OCI-LY3 (cell line): ENCODE measurements at regions not wholly inside any gene's neighbourhood (a gene's known extent, or its start where the extent isn't known, plus 50 kb on each side); places are given as distances from the start of the nearest gene placed in this dataset.

Experiments used
- EZH2phosphoT487 ChIP-seq: fragments of 200-600 bp; shearing (Covaris generic); IDR thresholded peaks from 2 replicates; pipeline ENCODE4 v1.6.1; 2018; ENCODE audit warnings: antibody characterized with exemption, mixed run types, low read depth
- TF ChIP-seq, protein P1 (sequence below): fragments of 200-600, 300-600 bp; sonication (generic); IDR thresholded peaks from 2 replicates; pipeline ENCODE4 v1.5.1; 2014; ENCODE audit warnings: antibody characterized with exemption, low read length, low read depth

DNA sequence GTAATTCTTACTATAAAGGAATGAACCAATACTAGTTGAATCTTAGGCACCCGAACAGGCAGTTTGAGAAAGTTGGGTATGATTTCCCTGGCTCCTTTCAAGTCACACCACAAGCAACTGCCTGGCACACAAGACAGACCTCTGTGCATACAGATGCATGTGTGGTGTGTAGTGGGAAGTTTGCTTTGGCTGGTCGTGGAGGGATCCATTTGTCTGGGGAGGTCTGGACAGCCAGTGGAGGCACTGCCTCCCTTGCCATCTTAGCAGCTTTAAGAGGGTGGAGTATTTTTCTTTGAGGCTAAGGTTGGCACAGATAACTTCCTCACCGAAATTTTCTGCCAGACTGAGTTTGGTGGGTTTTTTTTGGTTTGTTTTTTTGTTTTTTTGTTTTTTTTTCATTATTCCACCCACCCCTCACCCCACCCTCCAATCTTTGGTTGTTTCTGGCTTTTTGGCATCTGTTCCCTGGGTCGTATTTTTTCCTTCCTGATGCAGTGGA, 97.1 kb downstream of the TMEM212 start:
- TF ChIP-seq EZH2phosphoT487, result no peak
- TF ChIP-seq, protein P1, sequence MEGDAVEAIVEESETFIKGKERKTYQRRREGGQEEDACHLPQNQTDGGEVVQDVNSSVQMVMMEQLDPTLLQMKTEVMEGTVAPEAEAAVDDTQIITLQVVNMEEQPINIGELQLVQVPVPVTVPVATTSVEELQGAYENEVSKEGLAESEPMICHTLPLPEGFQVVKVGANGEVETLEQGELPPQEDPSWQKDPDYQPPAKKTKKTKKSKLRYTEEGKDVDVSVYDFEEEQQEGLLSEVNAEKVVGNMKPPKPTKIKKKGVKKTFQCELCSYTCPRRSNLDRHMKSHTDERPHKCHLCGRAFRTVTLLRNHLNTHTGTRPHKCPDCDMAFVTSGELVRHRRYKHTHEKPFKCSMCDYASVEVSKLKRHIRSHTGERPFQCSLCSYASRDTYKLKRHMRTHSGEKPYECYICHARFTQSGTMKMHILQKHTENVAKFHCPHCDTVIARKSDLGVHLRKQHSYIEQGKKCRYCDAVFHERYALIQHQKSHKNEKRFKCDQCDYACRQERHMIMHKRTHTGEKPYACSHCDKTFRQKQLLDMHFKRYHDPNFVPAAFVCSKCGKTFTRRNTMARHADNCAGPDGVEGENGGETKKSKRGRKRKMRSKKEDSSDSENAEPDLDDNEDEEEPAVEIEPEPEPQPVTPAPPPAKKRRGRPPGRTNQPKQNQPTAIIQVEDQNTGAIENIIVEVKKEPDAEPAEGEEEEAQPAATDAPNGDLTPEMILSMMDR, result no peak
